WTC11 (cell line): ENCODE measurements at regions not wholly inside any gene's neighbourhood (a gene's known extent, or its start where the extent isn't known, plus 50 kb on each side); places are given as distances from the start of the nearest gene placed in this dataset.

Experiments
- CREB1 ChIP-seq: sonication (generic); formaldehyde crosslinking; IDR thresholded peaks from 2 replicates; pipeline ENCODE4 v1.8.0; 2023; ENCODE audit warnings: mild to moderate bottlenecking, missing genetic modification reagents
- CREM ChIP-seq: sonication (generic); formaldehyde crosslinking; IDR thresholded peaks from 2 replicates; pipeline ENCODE4 v1.8.1; 2022; ENCODE audit warnings: mild to moderate bottlenecking, missing genetic modification reagents, moderate library complexity
- CTCF ChIP-seq: fragments of 200-600 bp; IDR thresholded peaks from 2 replicates; pipeline ENCODE4 v1.8.0; 2022; ENCODE audit warnings: antibody characterized with exemption
- FOXK1 ChIP-seq: sonication (generic); formaldehyde crosslinking; IDR thresholded peaks from 2 replicates; pipeline ENCODE4 v1.8.0; 2022; ENCODE audit warnings: mild to moderate bottlenecking, moderate library complexity, missing genetic modification reagents
- GTF2I ChIP-seq: fragments of 250-450 bp; sonication (Bioruptor Pico); conservative IDR thresholded peaks from 2 replicates; pipeline ENCODE4 v1.4.0; 2021; ENCODE audit warnings: mild to moderate bottlenecking
- IRF2 ChIP-seq: sonication (generic); formaldehyde crosslinking; IDR thresholded peaks from 2 replicates; pipeline ENCODE4 v1.8.0; 2022; ENCODE audit warnings: low read depth, missing genetic modification reagents, borderline replicate concordance
- MAX ChIP-seq: sonication (generic); formaldehyde crosslinking; IDR thresholded peaks from 2 replicates; pipeline ENCODE4 v1.8.0; 2022; ENCODE audit warnings: mild to moderate bottlenecking, missing genetic modification reagents
- TEAD4 ChIP-seq: sonication (generic); formaldehyde crosslinking; IDR thresholded peaks from 2 replicates; pipeline ENCODE4 v1.8.0; 2022; ENCODE audit warnings: mild to moderate bottlenecking, missing genetic modification reagents
- ZNF138 ChIP-seq: sonication (generic); formaldehyde crosslinking; conservative IDR thresholded peaks from 2 replicates; pipeline ENCODE4 v1.8.1; 2022; ENCODE audit warnings: mild to moderate bottlenecking, moderate library complexity, missing genetic modification reagents
- ZNF416 ChIP-seq: fragments of 250-450 bp; sonication (Bioruptor Pico); IDR thresholded peaks from 2 replicates; pipeline ENCODE4 v1.9.0; 2021; ENCODE audit warnings: mild to moderate bottlenecking, inconsistent platforms

- TF ChIP-seq CREB1 = no peak
- no peak for TF ChIP-seq TEAD4 (CRISPR knock-in tag)
- TF ChIP-seq MAX (CRISPR knock-in tag) = no peak
- TF ChIP-seq FOXK1 = no peak
- no peak for TF ChIP-seq CTCF
- TF ChIP-seq IRF2 (CRISPR knock-in tag) = no peak
- no peak for TF ChIP-seq GTF2I (CRISPR knock-in tag)
- TF ChIP-seq CREM = no peak
- no peak for TF ChIP-seq ZNF138 (CRISPR knock-in tag)
- TF ChIP-seq ZNF416 (CRISPR knock-in tag) = no peak
Measured at GRCh38 chr3:28139967-28140634, 101.3 kb upstream of the CMC1 start.
